ENCODE measurements at regions not wholly inside any gene's neighbourhood (a gene's known extent, or its start where the extent isn't known, plus 50 kb on each side); places are given as distances from the start of the nearest gene placed in this dataset.

DNA sequence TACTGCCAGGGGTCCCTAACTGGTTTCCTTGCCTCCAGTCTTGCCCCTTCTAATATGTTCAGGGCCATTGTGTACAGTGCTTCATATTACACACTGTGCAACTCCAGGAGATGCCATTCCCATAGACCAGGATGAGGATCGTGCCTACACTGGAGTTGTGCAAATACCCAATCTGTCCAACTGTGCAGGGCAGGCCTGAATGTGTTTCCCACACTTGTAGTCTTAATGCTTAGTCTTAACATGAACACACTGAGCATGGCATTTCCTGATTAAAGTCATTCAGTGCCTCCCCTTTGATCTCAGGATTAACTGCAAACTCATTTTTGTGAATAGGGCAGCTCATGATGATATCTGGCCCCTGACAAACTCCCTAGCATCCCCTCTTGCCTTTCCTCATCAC, 165.5 kb downstream of the TTC8 start:
- Mint-ChIP-seq H3K27me3 (peaks cover 21% of the 10 kb centered on the region), H3K4me1 (ENCODE audit: low read depth) (no peaks in the 10 kb centered on the region), H3K9me3 (peaks cover 5% of the 10 kb centered on the region), H3K27ac (no peak overlapping the region), H3K4me3 (no peak overlapping the region), H3K36me3 (ENCODE audit: low read depth) (no peaks in the 10 kb centered on the region)
- POLR2A ChIA-PET, result no interaction called here
- Histone ChIP-seq H3K4me1 (ENCODE audit: insufficient read depth, low read length) (no peaks in the 10 kb centered on the region), H3K27me3 (ENCODE audit: control insufficient read depth in 1 of 2, insufficient read depth in 2 of 2, low read length in 2 of 2) (peaks cover 10 to 11% of the 10 kb centered on the region in 2 experiments), H3K36me3 (ENCODE audit: insufficient read depth, low read length) (no peaks in the 10 kb centered on the region), H3K9me3 (ENCODE audit: control insufficient read depth in 1 of 2, insufficient read depth in 1 of 2, low read length in 2 of 2) (peaks cover 0 to 11% of the 10 kb centered on the region in 2 experiments), H3K4me3 (ENCODE audit: low read length) (no peak overlapping the region), H3K27ac (ENCODE audit: low read depth in 1 of 2, low read length in 2 of 2) (no peak overlapping the region)
- intact Hi-C loops (cut with DNase I, micrococcal nuclease), result no loop called here
- ATAC-seq (ENCODE audit: poor library complexity) (no peak), DNase-seq (no peak)
- TF ChIP-seq, protein P1, sequence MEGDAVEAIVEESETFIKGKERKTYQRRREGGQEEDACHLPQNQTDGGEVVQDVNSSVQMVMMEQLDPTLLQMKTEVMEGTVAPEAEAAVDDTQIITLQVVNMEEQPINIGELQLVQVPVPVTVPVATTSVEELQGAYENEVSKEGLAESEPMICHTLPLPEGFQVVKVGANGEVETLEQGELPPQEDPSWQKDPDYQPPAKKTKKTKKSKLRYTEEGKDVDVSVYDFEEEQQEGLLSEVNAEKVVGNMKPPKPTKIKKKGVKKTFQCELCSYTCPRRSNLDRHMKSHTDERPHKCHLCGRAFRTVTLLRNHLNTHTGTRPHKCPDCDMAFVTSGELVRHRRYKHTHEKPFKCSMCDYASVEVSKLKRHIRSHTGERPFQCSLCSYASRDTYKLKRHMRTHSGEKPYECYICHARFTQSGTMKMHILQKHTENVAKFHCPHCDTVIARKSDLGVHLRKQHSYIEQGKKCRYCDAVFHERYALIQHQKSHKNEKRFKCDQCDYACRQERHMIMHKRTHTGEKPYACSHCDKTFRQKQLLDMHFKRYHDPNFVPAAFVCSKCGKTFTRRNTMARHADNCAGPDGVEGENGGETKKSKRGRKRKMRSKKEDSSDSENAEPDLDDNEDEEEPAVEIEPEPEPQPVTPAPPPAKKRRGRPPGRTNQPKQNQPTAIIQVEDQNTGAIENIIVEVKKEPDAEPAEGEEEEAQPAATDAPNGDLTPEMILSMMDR (IDR thresholded peaks at IDR 0.05), result no peak
- CTCF ChIA-PET, result no interaction called here

DNA sequence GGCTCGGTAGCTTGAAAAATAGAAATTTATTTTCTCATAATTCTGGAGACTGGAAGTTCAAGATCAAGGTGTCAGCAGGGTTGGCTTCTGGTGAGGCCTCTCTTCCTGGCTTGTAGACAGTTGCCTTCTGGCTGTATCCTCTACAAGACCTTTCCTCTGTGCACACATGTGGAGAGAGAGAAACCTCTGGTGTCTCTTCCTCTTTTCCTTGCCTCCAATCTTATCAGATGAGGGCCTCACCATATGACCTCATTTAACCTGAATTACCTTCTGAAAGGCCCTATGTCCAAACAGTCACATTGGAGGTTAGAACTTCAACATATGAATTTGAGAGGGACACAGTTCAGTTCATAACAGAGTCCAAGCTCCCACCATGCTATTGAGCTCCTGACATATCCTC, 166.4 kb downstream of the TTC8 start:
- Mint-ChIP-seq H3K4me1 (ENCODE audit: low read depth) (no peaks in the 10 kb centered on the region), H3K9me3 (peaks cover 5% of the 10 kb centered on the region), H3K4me3 (no peak overlapping the region), H3K36me3 (ENCODE audit: low read depth) (no peaks in the 10 kb centered on the region), H3K27ac (no peak overlapping the region), H3K27me3 (peaks cover 26% of the 10 kb centered on the region)
- no peak overlapping the region for H3K4me3 ChIP-seq (ENCODE audit: low read length)
- TF ChIP-seq, protein P1 (IDR thresholded peaks at IDR 0.05), result no peak
- ATAC-seq (ENCODE audit: poor library complexity) (no peak), DNase-seq (no peak)
- POLR2A ChIA-PET, result no interaction called here
- H3K36me3 ChIP-seq (ENCODE audit: insufficient read depth, low read length), result no peaks in the 10 kb centered on the region
- intact Hi-C loops (cut with DNase I, micrococcal nuclease), result no loop called here
- H3K27ac ChIP-seq (ENCODE audit: low read depth in 1 of 2, low read length in 2 of 2), result no peak overlapping the region
- CTCF ChIA-PET, result no interaction called here
- peaks cover 9 to 10% of the 10 kb centered on the region in 2 experiments for H3K27me3 ChIP-seq (ENCODE audit: control insufficient read depth in 1 of 2, insufficient read depth in 2 of 2, low read length in 2 of 2)
- no peaks in the 10 kb centered on the region for H3K4me1 ChIP-seq (ENCODE audit: insufficient read depth, low read length)
- peaks cover 0 to 11% of the 10 kb centered on the region in 2 experiments for H3K9me3 ChIP-seq (ENCODE audit: control insufficient read depth in 1 of 2, insufficient read depth in 1 of 2, low read length in 2 of 2)

DNA sequence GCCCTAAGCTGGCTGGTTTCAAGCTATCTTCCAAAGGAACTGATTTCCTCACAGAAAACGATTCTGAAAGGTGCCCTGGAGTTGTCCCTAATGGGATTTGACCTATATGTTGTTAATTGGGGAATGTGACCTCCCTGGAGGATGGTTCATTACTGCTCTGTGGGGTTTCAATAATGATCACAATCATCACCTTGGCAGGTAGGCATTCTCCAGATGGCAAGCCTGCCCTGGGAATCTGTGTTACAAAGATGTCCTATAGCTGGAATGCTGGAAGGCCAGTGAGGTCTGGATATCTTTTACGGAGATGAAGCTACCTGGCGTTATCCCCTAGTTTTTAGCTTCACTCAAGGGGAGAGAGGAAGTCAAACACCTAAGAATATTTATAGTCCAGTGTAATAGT, 167.6 kb downstream of the TTC8 start:
- Histone ChIP-seq H3K4me3 (ENCODE audit: low read length) (no peak overlapping the region), H3K27ac (ENCODE audit: low read depth in 1 of 2, low read length in 2 of 2) (no peak overlapping the region), H3K9me3 (ENCODE audit: control insufficient read depth in 1 of 2, insufficient read depth in 1 of 2, low read length in 2 of 2) (peaks cover 0 to 5% of the 10 kb centered on the region in 2 experiments), H3K27me3 (ENCODE audit: control insufficient read depth in 1 of 2, insufficient read depth in 2 of 2, low read length in 2 of 2) (peaks cover 10 to 11% of the 10 kb centered on the region in 2 experiments), H3K36me3 (ENCODE audit: insufficient read depth, low read length) (no peaks in the 10 kb centered on the region), H3K4me1 (ENCODE audit: insufficient read depth, low read length) (no peaks in the 10 kb centered on the region)
- no peak for DNase-seq
- H3K27ac Mint-ChIP-seq, result no peak overlapping the region
- H3K27me3 Mint-ChIP-seq, result peaks cover 31% of the 10 kb centered on the region
- H3K4me1 Mint-ChIP-seq (ENCODE audit: low read depth), result no peaks in the 10 kb centered on the region
- no peak overlapping the region for H3K4me3 Mint-ChIP-seq
- H3K9me3 Mint-ChIP-seq, result peaks cover 2% of the 10 kb centered on the region
- POLR2A ChIA-PET, result no interaction called here
- H3K36me3 Mint-ChIP-seq (ENCODE audit: low read depth), result no peaks in the 10 kb centered on the region
- intact Hi-C loops (cut with DNase I, micrococcal nuclease), result no loop called here
- TF ChIP-seq, protein P1 (IDR thresholded peaks at IDR 0.05), result no peak
- CTCF ChIA-PET, result no interaction called here
- ATAC-seq (ENCODE audit: poor library complexity), result no peak

All from CD4-positive, alpha-beta T cell (primary cell).